ENCODE measurements at regions not wholly inside any gene's neighbourhood (a gene's known extent, or its start where the extent isn't known, plus 50 kb on each side); places are given as distances from the start of the nearest gene placed in this dataset.

GRCh38 chr14:57089901-57090300, 178.8 kb downstream of the EXOC5 start:
- TF ChIP-seq POLR2AphosphoS5 (IDR thresholded peaks at IDR 0.05; ENCODE audit: low read depth, low read length) (no peak), CTCF (IDR thresholded peaks at IDR 0.05) (no peak)
